ENCODE measurements at regions not wholly inside any gene's neighbourhood (a gene's known extent, or its start where the extent isn't known, plus 50 kb on each side); places are given as distances from the start of the nearest gene placed in this dataset.

- intact Hi-C loops (cut with DNase I): no loop called here
- WGBS, 4 donors: 87 to 91% (median 88%) methylated on average over 2 of the region's 2 CpGs
Observed at GRCh38 chr4:19523964-19524363, 727.7 kb upstream of the SLIT2 start.

GRCh38 chr4:19522966-19523365 lies 728.7 kb upstream of the SLIT2 start:
- no peak for TF ChIP-seq CTCF (IDR thresholded peaks at IDR 0.05)
- TF ChIP-seq POLR2A (IDR thresholded peaks at IDR 0.05): no peak
- no peak for DNase-seq
- WGBS, 4 donors: 89 to 93% (median 91%) methylated on average over 3 of the region's 3 CpGs
- Histone ChIP-seq H3K27me3 (no peaks in the 10 kb centered on the region), H3K4me3 (no peak overlapping the region), H3K4me1 (replicated peaks in 1 of 2) (no peaks in the 10 kb centered on the region), H3K9me3 (replicated peaks in 1 of 3) (no peaks in the 10 kb centered on the region), H3K36me3 (replicated peaks in 1 of 2) (no peaks in the 10 kb centered on the region), H3K27ac (no peak overlapping the region)
- intact Hi-C loops (cut with DNase I): no loop called here

More at GRCh38 chr4:19523964-19524363, 727.7 kb upstream of the SLIT2 start:
- DNase-seq: no peak
- Histone ChIP-seq H3K4me1 (replicated peaks in 1 of 2) (no peaks in the 10 kb centered on the region), H3K27ac (no peak overlapping the region), H3K4me3 (no peak overlapping the region), H3K27me3 (no peaks in the 10 kb centered on the region), H3K9me3 (replicated peaks in 1 of 3) (no peaks in the 10 kb centered on the region), H3K36me3 (replicated peaks in 1 of 2) (no peaks in the 10 kb centered on the region)
- TF ChIP-seq CTCF (IDR thresholded peaks at IDR 0.05): no peak
- TF ChIP-seq POLR2A (IDR thresholded peaks at IDR 0.05): no peak

- DNase-seq: no peak
- Histone ChIP-seq H3K9me3 (replicated peaks in 1 of 3) (no peaks in the 10 kb centered on the region), H3K4me1 (replicated peaks in 1 of 2) (no peaks in the 10 kb centered on the region), H3K36me3 (replicated peaks in 1 of 2) (no peaks in the 10 kb centered on the region), H3K27me3 (no peaks in the 10 kb centered on the region), H3K4me3 (no peak overlapping the region), H3K27ac (no peak overlapping the region)
- intact Hi-C loops (cut with DNase I): no loop called here
- TF ChIP-seq POLR2A (IDR thresholded peaks at IDR 0.05) (no peak), CTCF (IDR thresholded peaks at IDR 0.05) (no peak)
- 69 to 77% (median 72%) methylated on average over 7 of the region's 7 CpGs for WGBS, 4 donors
Observed at GRCh38 chr4:19520939-19521520, 730.7 kb upstream of the SLIT2 start.

- no peaks in the 10 kb centered on the region for H3K4me1 ChIP-seq (replicated peaks in 1 of 2)
- no peak for DNase-seq
- H3K36me3 ChIP-seq (replicated peaks in 1 of 2): no peaks in the 10 kb centered on the region
- intact Hi-C loops (cut with DNase I): no loop called here
- H3K9me3 ChIP-seq (replicated peaks in 1 of 3): no peaks in the 10 kb centered on the region
- H3K27ac ChIP-seq: no peak overlapping the region
- no peak overlapping the region for H3K4me3 ChIP-seq
- H3K27me3 ChIP-seq: no peaks in the 10 kb centered on the region
- TF ChIP-seq POLR2A (IDR thresholded peaks at IDR 0.05) (no peak), CTCF (IDR thresholded peaks at IDR 0.05) (no peak)
- WGBS, 4 donors: 42 to 91% (median 82%) methylated on average over 1 of the region's 1 CpG
Observed at GRCh38 chr4:19514276-19515070, 737.2 kb upstream of the SLIT2 start.

Data from adrenal gland (tissue), 9 donors.